ENCODE measurements at regions not wholly inside any gene's neighbourhood (a gene's known extent, or its start where the extent isn't known, plus 50 kb on each side); places are given as distances from the start of the nearest gene placed in this dataset.
A peak's percentile ranks its signal among the peaks of the same experiment; 100 is the strongest.
"Not testable (repeated sequence)": the region's sequence is repeated elsewhere in the genome, so short reads cannot be mapped to it uniquely, and the experiment has no call there.

GRCh38 chr1:229920683-229921082 lies 146.4 kb upstream of the GALNT2 start:
- no peak for DNase-seq (ENCODE audit: low read depth)

- no peak for DNase-seq (ENCODE audit: low read depth)
These were observed 144.8 kb upstream of the GALNT2 start for GRCh38 chr1:229922249-229922648.

- no peak for DNase-seq (ENCODE audit: low read depth)
These were observed 142.4 kb upstream of the GALNT2 start for GRCh38 chr1:229924639-229925038.

GRCh38 chr1:229928767-229929166 lies 138.3 kb upstream of the GALNT2 start:
- no peak for DNase-seq (ENCODE audit: low read depth)

GRCh38 chr1:229931751-229932150 lies 135.3 kb upstream of the GALNT2 start:
- not testable (repeated sequence) for DNase-seq (ENCODE audit: low read depth)

- DNase-seq (ENCODE audit: low read depth), result peak; percentile 57
These were observed 131.9 kb upstream of the GALNT2 start for GRCh38 chr1:229935157-229935556.

GRCh38 chr1:229938551-229938950 lies 128.5 kb upstream of the GALNT2 start:
- DNase-seq (ENCODE audit: low read depth), result no peak

- DNase-seq (ENCODE audit: low read depth), result peak; percentile 55
These were observed 126.4 kb upstream of the GALNT2 start for GRCh38 chr1:229940684-229941083.

- DNase-seq (ENCODE audit: low read depth), result no peak
These were observed 125.9 kb upstream of the GALNT2 start for GRCh38 chr1:229941160-229941559.

- DNase-seq (ENCODE audit: low read depth), result no peak
These were observed 125.2 kb upstream of the GALNT2 start for GRCh38 chr1:229941831-229942230.

- no peak for DNase-seq (ENCODE audit: low read depth)
These were observed 124.5 kb upstream of the GALNT2 start for GRCh38 chr1:229942501-229942900.

GRCh38 chr1:229943148-229943714 lies 123.8 kb upstream of the GALNT2 start:
- DNase-seq (ENCODE audit: low read depth), result no peak

- no peak for DNase-seq (ENCODE audit: low read depth)
These were observed 122.9 kb upstream of the GALNT2 start for GRCh38 chr1:229943988-229944743.

- DNase-seq (ENCODE audit: low read depth), result no peak
These were observed 121.2 kb upstream of the GALNT2 start for GRCh38 chr1:229945795-229946194.

GRCh38 chr1:229947968-229948367 lies 119.1 kb upstream of the GALNT2 start:
- DNase-seq (ENCODE audit: low read depth), result peak; percentile 39

GRCh38 chr1:229948438-229948837 lies 118.6 kb upstream of the GALNT2 start:
- DNase-seq (ENCODE audit: low read depth), result no peak

- DNase-seq (ENCODE audit: low read depth), result no peak
These were observed 117.5 kb upstream of the GALNT2 start for GRCh38 chr1:229949500-229949899.

- no peak for DNase-seq (ENCODE audit: low read depth)
These were observed 117.0 kb upstream of the GALNT2 start for GRCh38 chr1:229950020-229950419.

- no peak for DNase-seq (ENCODE audit: low read depth)
These were observed 116.1 kb upstream of the GALNT2 start for GRCh38 chr1:229950908-229951307.

GRCh38 chr1:229951856-229952534 lies 115.0 kb upstream of the GALNT2 start:
- no peak for DNase-seq (ENCODE audit: low read depth)

- DNase-seq (ENCODE audit: low read depth), result peak; percentile 67
These were observed 114.1 kb upstream of the GALNT2 start for GRCh38 chr1:229952670-229953520.

- no peak for DNase-seq (ENCODE audit: low read depth)
These were observed 113.2 kb upstream of the GALNT2 start for GRCh38 chr1:229953736-229954326.

Measured in RPMI7951 (cell line).